H1 (cell line): ENCODE measurements at regions not wholly inside any gene's neighbourhood (a gene's known extent, or its start where the extent isn't known, plus 50 kb on each side); places are given as distances from the start of the nearest gene placed in this dataset.
A peak's percentile ranks its signal among the peaks of the same experiment; 100 is the strongest.

Experiments used
- CTCF ChIA-PET: fragments of 300-600 bp; sonication (Branson Sonifier 250); formaldehyde crosslinking; loops from one replicate; lab custom pipeline; 2021; ENCODE audit not compliant: partially characterized antibody; lab: Charles Lee
- POLR2A ChIA-PET: fragments of 300-600 bp; sonication (Branson Sonifier 250); formaldehyde crosslinking; loops from one replicate; lab custom pipeline; 2021; ENCODE audit warnings: inconsistent platforms; ENCODE audit not compliant: partially characterized antibody; lab: Charles Lee
- DNase-seq, 2 experiments: peaks; one replicate each; pipeline versions ENCODE4 v3.0.0 to v3.0.0-alpha.2; 2010 to 2022; ENCODE audit warnings: low spot score in 2 of 2, low read depth in 1 of 2, mixed read lengths in 1 of 2
- FAIRE-seq: peaks from 2 replicates; lab custom pipeline; 2011; peaks lifted over from hg19 to GRCh38; lab: Jason Lieb, UNC
- H2AFZ ChIP-seq: 2 replicates; pipeline ENCODE4 v1.8.1; 2012; ENCODE audit warnings: low read length, inconsistent platforms
- H2AK5ac ChIP-seq: 2 replicates; pipeline ENCODE4 v1.6.1; 2013; ENCODE audit warnings: low read depth, low read length
- H2BK120ac ChIP-seq: replicated peaks from 2 replicates; pipeline ENCODE3; 2013; ENCODE audit warnings: low read depth, low read length, inconsistent platforms
- H2BK12ac ChIP-seq: 2 replicates; pipeline ENCODE4 v1.6.1; 2013; ENCODE audit warnings: low read depth, low read length
- H2BK15ac ChIP-seq: 2 replicates; pipeline ENCODE4 v1.6.1; 2013; ENCODE audit warnings: low read length
- H2BK20ac ChIP-seq: 2 replicates; pipeline ENCODE4 v1.6.1; 2013; ENCODE audit warnings: low read length
- H2BK5ac ChIP-seq: 2 replicates; pipeline ENCODE4 v1.6.1; 2013; ENCODE audit warnings: low read depth, low read length
- H3K14ac ChIP-seq: 2 replicates; pipeline ENCODE4 v1.6.1; 2013; ENCODE audit warnings: inconsistent platforms; ENCODE audit not compliant: insufficient read length
- H3K18ac ChIP-seq: 2 replicates; pipeline ENCODE4 v1.6.1; 2013; ENCODE audit warnings: low read length; ENCODE audit errors: extremely low read depth
- H3K23ac ChIP-seq: 2 replicates; pipeline ENCODE4 v1.6.1; 2013; ENCODE audit warnings: inconsistent platforms; ENCODE audit not compliant: insufficient read length
- H3K23me2 ChIP-seq: 2 replicates; pipeline ENCODE4 v1.6.1; 2013; ENCODE audit warnings: low read depth, low read length
- H3K27ac ChIP-seq: 2 replicates; pipeline ENCODE4 v1.6.1; 2011; ENCODE audit warnings: low read depth, low read length, inconsistent platforms
- H3K27me3 ChIP-seq, 4 experiments: replicated peaks in 1 of 4; 1 replicate in 1 of 4; 2 replicates in 3 of 4; pipeline versions ENCODE4 v1.6.1 to v1.8.1; 2011 to 2013; ENCODE audit warnings: low read length in 3 of 4, mild to moderate bottlenecking in 3 of 4, inconsistent platforms in 2 of 4, mixed read lengths in 2 of 4, moderate library complexity in 1 of 4; ENCODE audit not compliant: control insufficient read depth in 3 of 4, insufficient read depth in 3 of 4; ENCODE audit errors: extremely low read depth in 1 of 4
- H3K36me3 ChIP-seq, 4 experiments: 2 replicates each; pipeline versions ENCODE4 v1.6.1 to v1.8.1; 2011 to 2013; ENCODE audit warnings: mild to moderate bottlenecking in 4 of 4, low read length in 3 of 4, moderate library complexity in 2 of 4, control low read depth in 1 of 4, inconsistent platforms in 1 of 4; ENCODE audit not compliant: insufficient read depth in 4 of 4, control insufficient read depth in 2 of 4
- H3K4ac ChIP-seq: replicated peaks from 2 replicates; pipeline ENCODE3; 2013; ENCODE audit warnings: low read length, low read depth, mixed read lengths, inconsistent platforms; ENCODE audit not compliant: insufficient read length
- H3K4me1 ChIP-seq, 4 experiments: replicated peaks in 1 of 4; 1 replicate in 1 of 4; 2 replicates in 3 of 4; pipeline versions ENCODE4 v1.6.1 to v1.8.1; 2011 to 2013; ENCODE audit warnings: low read length in 3 of 4, inconsistent platforms in 2 of 4, mixed read lengths in 1 of 4; ENCODE audit not compliant: insufficient read depth in 4 of 4, control insufficient read depth in 3 of 4
- H3K4me2 ChIP-seq, 2 experiments: 2 replicates each; pipeline versions ENCODE4 v1.6.1 to v1.8.1; 2011 to 2013; ENCODE audit warnings: low read depth in 2 of 2, low read length in 2 of 2, control low read depth in 1 of 2, inconsistent platforms in 1 of 2, mild to moderate bottlenecking in 1 of 2; ENCODE audit not compliant: insufficient read depth in 1 of 2
- H3K4me3 ChIP-seq, 4 experiments: fragments of 200-600, 300-600 bp in 1 of 4; sonication (generic), shearing (Covaris generic), sonication (Bioruptor Twin) in 1 of 4; 2 replicates each; pipeline versions ENCODE4 v1.5.1 to v1.8.1; 2011 to 2016; ENCODE audit warnings: low read length in 4 of 4, low read depth in 3 of 4, control low read depth in 2 of 4, inconsistent platforms in 2 of 4, mild to moderate bottlenecking in 2 of 4, mixed read lengths in 1 of 4, moderate library complexity in 1 of 4; ENCODE audit not compliant: insufficient read depth in 2 of 4; ENCODE audit errors: extremely low read depth in 1 of 4
- H3K56ac ChIP-seq: replicated peaks from 2 replicates; pipeline ENCODE3; 2013; ENCODE audit warnings: low read depth, mild to moderate bottlenecking, mixed read lengths, low read length, inconsistent platforms; ENCODE audit not compliant: insufficient read length
- H3K79me1 ChIP-seq: 2 replicates; pipeline ENCODE4 v1.6.1; 2013; ENCODE audit warnings: low read depth, low read length, control low read depth
- H3K79me2 ChIP-seq, 2 experiments: 2 replicates each; pipeline versions ENCODE4 v1.6.1 to v1.8.1; 2012 to 2013; ENCODE audit warnings: low read length in 2 of 2, mild to moderate bottlenecking in 2 of 2, inconsistent platforms in 1 of 2; ENCODE audit not compliant: insufficient read depth in 2 of 2, control insufficient read depth in 1 of 2
- H3K9ac ChIP-seq, 4 experiments: replicated peaks in 1 of 4; 1 replicate in 1 of 4; 2 replicates in 3 of 4; pipeline versions ENCODE4 v1.6.1 to v1.8.1; 2011 to 2013; ENCODE audit warnings: low read depth in 3 of 4, low read length in 3 of 4, control low read depth in 2 of 4, mild to moderate bottlenecking in 2 of 4, moderate library complexity in 2 of 4, inconsistent platforms in 1 of 4; ENCODE audit errors: extremely low read depth in 1 of 4
- H3K9me3 ChIP-seq, 2 experiments: 2 replicates each; pipeline versions ENCODE4 v1.6.1 to v1.8.1; 2012 to 2013; ENCODE audit warnings: mild to moderate bottlenecking in 2 of 2, moderate library complexity in 2 of 2, control low read depth in 1 of 2, inconsistent platforms in 1 of 2, low read depth in 1 of 2, low read length in 1 of 2, mixed read lengths in 1 of 2; ENCODE audit not compliant: insufficient read depth in 2 of 2
- H4K20me1 ChIP-seq, 2 experiments: replicated peaks in 1 of 2; 2 replicates each; pipeline versions ENCODE3 to v1.8.1; 2011 to 2013; ENCODE audit warnings: inconsistent platforms in 2 of 2, low read length in 2 of 2, mild to moderate bottlenecking in 1 of 2; ENCODE audit not compliant: insufficient read depth in 2 of 2, control insufficient read depth in 1 of 2
- H4K5ac ChIP-seq: 2 replicates; pipeline ENCODE4 v1.6.1; 2013; ENCODE audit warnings: low read length, low read depth, mixed read lengths, inconsistent platforms; ENCODE audit not compliant: insufficient read length
- H4K8ac ChIP-seq: 2 replicates; pipeline ENCODE4 v1.8.0; 2013; ENCODE audit warnings: mild to moderate bottlenecking, moderate library complexity, low read length, inconsistent platforms; ENCODE audit not compliant: insufficient read depth; ENCODE audit errors: extremely low read depth
- H4K91ac ChIP-seq: replicated peaks from 2 replicates; pipeline ENCODE3; 2013; ENCODE audit warnings: low read length, mixed read lengths, inconsistent platforms; ENCODE audit not compliant: insufficient read length
- FOSL1 ChIP-seq: IDR thresholded peaks from 2 replicates; pipeline ENCODE4 v1.6.1; 2011; ENCODE audit warnings: mild to moderate bottlenecking, low read depth, low read length, moderate library complexity; ENCODE audit not compliant: insufficient read depth
- RNF2 ChIP-seq: fragments of 200-900, 300-1000 bp; sonication (generic); IDR thresholded peaks from 2 replicates; pipeline ENCODE4 v1.7.1; 2016; ENCODE audit warnings: borderline replicate concordance, low read depth, mild to moderate bottlenecking, antibody characterized with exemption, low read length; ENCODE audit not compliant: poor library complexity, severe bottlenecking; ENCODE audit errors: missing control alignments
- SIN3A ChIP-seq, 2 experiments: IDR thresholded peaks in 1 of 2; conservative IDR thresholded peaks in 1 of 2; 2 replicates each; pipeline ENCODE4 v1.6.1; 2011 to 2012; ENCODE audit warnings: low read length in 2 of 2, improper control_type of control experiment in 1 of 2, low read depth in 1 of 2, mild to moderate bottlenecking in 1 of 2
- SIRT6 ChIP-seq: IDR thresholded peaks from one replicate; pipeline ENCODE4 v1.7.1; 2012; ENCODE audit warnings: low read length, inconsistent platforms
- SP1 ChIP-seq: IDR thresholded peaks from 2 replicates; pipeline ENCODE4 v1.6.1; 2011; ENCODE audit warnings: low read depth, low read length
- SRF ChIP-seq: IDR thresholded peaks from 2 replicates; pipeline ENCODE4 v1.6.1; 2011; ENCODE audit warnings: mild to moderate bottlenecking, low read depth, low read length, moderate library complexity
- WGBS, 2 experiments: shearing (Covaris generic) in 1 of 2; methylation state at CpG; one replicate each; pipeline versions ENCODE4 v1.1.6 to v1.1.7; 2013 to 2015; ENCODE audit warnings: low lambda C conversion rate in 2 of 2, mixed read lengths in 2 of 2, inconsistent platforms in 1 of 2, low coverage in 1 of 2, missing lambda C conversion rate in 1 of 2; ENCODE audit not compliant: insufficient replicate concordance in 2 of 2, insufficient coverage in 1 of 2, insufficient read length in 1 of 2; ENCODE audit errors: extremely low coverage in 1 of 2, missing lambda C conversion rate in 1 of 2; 5-methylcytosine and 5-hydroxymethylcytosine counted together
- TF ChIP-seq, protein P1 (sequence below): IDR thresholded peaks from 2 replicates; pipeline ENCODE4 v1.6.1; 2012; ENCODE audit warnings: low read length, inconsistent platforms

DNA sequence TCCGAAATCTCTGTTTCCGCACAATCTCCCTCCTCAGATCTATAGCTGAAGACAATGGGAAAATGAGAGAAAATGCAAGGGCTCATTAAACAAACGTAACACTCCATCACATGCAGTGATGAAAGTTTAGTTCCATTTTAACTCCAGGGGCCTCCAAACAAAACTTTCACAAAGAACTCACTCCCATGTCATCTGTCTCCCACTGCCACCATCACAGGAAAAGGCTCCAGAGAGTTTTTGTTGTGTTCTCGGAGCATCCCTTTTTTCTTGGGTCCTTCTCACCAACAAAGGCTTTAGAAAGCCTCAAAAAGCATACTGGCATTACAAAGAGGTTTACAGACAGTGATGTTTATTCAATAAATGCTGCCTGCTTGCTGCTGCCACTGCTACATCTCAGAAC, 339.6 kb downstream of the TPBG start:
- H3K36me3 ChIP-seq, result no peaks in the 10 kb centered on the region
- ChIA-PET POLR2A (no interaction called here), CTCF (interaction anchor here (1.7 to 3.3 kb wide), 2 partner anchors 9 to 10 kb away, joined by 4 to 14 read pairs; no protein-coding TSS in a partner anchor)
- no peaks in the 10 kb centered on the region for H3K27me3 ChIP-seq
- H3K23me2 ChIP-seq, result peaks cover 2% of the 10 kb centered on the region; the same call in 1 of the 2 replicates
- no peak overlapping the region for H3K27ac ChIP-seq
- no peak overlapping the region for H4K8ac ChIP-seq
- no peaks in the 10 kb centered on the region for H3K4me1 ChIP-seq
- no peak overlapping the region for H4K91ac ChIP-seq
- no peaks in the 10 kb centered on the region for H3K79me2 ChIP-seq
- no peak overlapping the region for H3K4me3 ChIP-seq
- H2AK5ac ChIP-seq, result no peak overlapping the region
- no peak overlapping the region for H2BK12ac ChIP-seq
- WGBS, 2 experiments, result 96% methylated on average over 4 of the region's 4 CpGs; no CpG with 5 or more reads in 1 of the 2 experiments
- TF ChIP-seq, protein P1, sequence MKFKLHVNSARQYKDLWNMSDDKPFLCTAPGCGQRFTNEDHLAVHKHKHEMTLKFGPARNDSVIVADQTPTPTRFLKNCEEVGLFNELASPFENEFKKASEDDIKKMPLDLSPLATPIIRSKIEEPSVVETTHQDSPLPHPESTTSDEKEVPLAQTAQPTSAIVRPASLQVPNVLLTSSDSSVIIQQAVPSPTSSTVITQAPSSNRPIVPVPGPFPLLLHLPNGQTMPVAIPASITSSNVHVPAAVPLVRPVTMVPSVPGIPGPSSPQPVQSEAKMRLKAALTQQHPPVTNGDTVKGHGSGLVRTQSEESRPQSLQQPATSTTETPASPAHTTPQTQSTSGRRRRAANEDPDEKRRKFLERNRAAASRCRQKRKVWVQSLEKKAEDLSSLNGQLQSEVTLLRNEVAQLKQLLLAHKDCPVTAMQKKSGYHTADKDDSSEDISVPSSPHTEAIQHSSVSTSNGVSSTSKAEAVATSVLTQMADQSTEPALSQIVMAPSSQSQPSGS, result no peak
- no peak for TF ChIP-seq SIRT6
- TF ChIP-seq SRF, result no peak
- no peak for TF ChIP-seq SIN3A (conservative IDR thresholded peaks at IDR 0.05 in 1 of 2, IDR thresholded peaks at IDR 0.05 in 1 of 2; ENCODE audit: low read depth in 1 of 2, low read length in 2 of 2)
- no peak for TF ChIP-seq RNF2
- TF ChIP-seq FOSL1, result no peak
- no peak for TF ChIP-seq SP1
- H2BK5ac ChIP-seq, result no peak overlapping the region
- DNase-seq (no peak), FAIRE-seq (no peak)
- H3K9ac ChIP-seq, result no peak overlapping the region
- no peak overlapping the region for H3K4ac ChIP-seq
- no peak overlapping the region for H2BK15ac ChIP-seq
- H2AFZ ChIP-seq, result peak overlapping the region; percentile 57; the same call in 1 of the 2 replicates
- H3K9me3 ChIP-seq, result peaks cover 4% of the 10 kb centered on the region in 2 experiments; a peak in 3 of 4 replicates
- H3K4me2 ChIP-seq, result no peak overlapping the region
- H4K5ac ChIP-seq, result no peak overlapping the region
- no peak overlapping the region for H3K23ac ChIP-seq
- no peak overlapping the region for H2BK120ac ChIP-seq
- no peaks in the 10 kb centered on the region for H4K20me1 ChIP-seq
- H3K56ac ChIP-seq, result no peak overlapping the region
- H3K14ac ChIP-seq, result no peak overlapping the region
- no peaks in the 10 kb centered on the region for H3K79me1 ChIP-seq
- H2BK20ac ChIP-seq, result no peak overlapping the region
- no peak overlapping the region for H3K18ac ChIP-seq
